CD4-positive, CD25-positive, alpha-beta regulatory T cell (primary cell): ENCODE measurements at regions not wholly inside any gene's neighbourhood (a gene's known extent, or its start where the extent isn't known, plus 50 kb on each side); places are given as distances from the start of the nearest gene placed in this dataset.

Experiments used
- ATAC-seq, 2 donors: fragments of 150-1000 bp; cut with Tn5 transposase; one replicate each; pipeline ENCODE4 v1.10.0; 2021; ENCODE audit warnings: low read depth in 2 of 2, moderate number of reproducible peaks in 2 of 2, moderate library complexity in 1 of 2
- DNase-seq, 3 donors: peaks; one replicate each; pipeline versions ENCODE4 v3.0.0 to v3.0.0-alpha.2; 2012 to 2022; ENCODE audit warnings: mixed read lengths in 1 of 3
- H3K27ac ChIP-seq: one replicate; pipeline ENCODE4 v1.7.0; 2013; ENCODE audit warnings: mild to moderate bottlenecking, low read length; ENCODE audit not compliant: insufficient read depth, poor library complexity, severe bottlenecking
- H3K27me3 ChIP-seq: one replicate; pipeline ENCODE4 v1.7.0; 2013; ENCODE audit warnings: low read length; ENCODE audit not compliant: control insufficient read depth, insufficient read depth
- H3K36me3 ChIP-seq: one replicate; pipeline ENCODE4 v1.7.0; 2013; ENCODE audit warnings: mild to moderate bottlenecking, low read length, moderate library complexity; ENCODE audit not compliant: control insufficient read depth, insufficient read depth
- H3K4me1 ChIP-seq: 2 replicates; pipeline ENCODE4 v1.7.0; 2013; ENCODE audit warnings: mild to moderate bottlenecking, low read length; ENCODE audit not compliant: insufficient read depth, control insufficient read depth, poor library complexity, severe bottlenecking
- H3K4me3 ChIP-seq: one replicate; pipeline ENCODE4 v1.7.0; 2013; ENCODE audit warnings: low read depth, mild to moderate bottlenecking, low read length, moderate library complexity
- H3K9me3 ChIP-seq, 2 experiments: 1 replicate in 1 of 2; 2 replicates in 1 of 2; pipeline ENCODE4 v1.7.0; 2013; ENCODE audit warnings: low read length in 2 of 2, mild to moderate bottlenecking in 1 of 2, moderate library complexity in 1 of 2; ENCODE audit not compliant: control insufficient read depth in 2 of 2
- H3K27ac Mint-ChIP-seq, 3 donors: one replicate each; pipeline ENCODE4 v1.8.0; 2020 to 2022; ENCODE audit warnings: mild to moderate bottlenecking in 3 of 3, mixed read lengths in 3 of 3, moderate library complexity in 2 of 3
- H3K27me3 Mint-ChIP-seq: one replicate; pipeline ENCODE4 v1.8.0; 2022; ENCODE audit warnings: mild to moderate bottlenecking, mixed read lengths
- H3K36me3 Mint-ChIP-seq: one replicate; pipeline ENCODE4 v1.8.0; 2020; ENCODE audit warnings: mixed read lengths
- H3K4me1 Mint-ChIP-seq, 4 donors: one replicate each; pipeline ENCODE4 v1.8.0; 2020 to 2022; ENCODE audit warnings: mixed read lengths in 4 of 4, mild to moderate bottlenecking in 1 of 4
- H3K4me3 Mint-ChIP-seq, 4 donors: one replicate each; pipeline ENCODE4 v1.8.0; 2020 to 2022; ENCODE audit warnings: mild to moderate bottlenecking in 4 of 4, mixed read lengths in 4 of 4, moderate library complexity in 3 of 4
- H3K9me3 Mint-ChIP-seq, 7 donors: one replicate each; pipeline ENCODE4 v1.8.0; 2020 to 2022; ENCODE audit warnings: mixed read lengths in 7 of 7, mild to moderate bottlenecking in 3 of 7, moderate library complexity in 2 of 7

GRCh38 chr5:120260651-120261050 lies 203.4 kb upstream of the PRR16 start:
- DNase-seq (no peak), ATAC-seq (no peak)
- no peak overlapping the region for H3K4me3 ChIP-seq
- no peaks in the 10 kb centered on the region for H3K27me3 Mint-ChIP-seq
- peaks cover 0 to 5% (median 1%) of the 10 kb centered on the region in 7 donors for H3K9me3 Mint-ChIP-seq
- H3K4me1 ChIP-seq: no peaks in the 10 kb centered on the region
- no peaks in the 10 kb centered on the region for H3K4me1 Mint-ChIP-seq
- H3K36me3 ChIP-seq: no peaks in the 10 kb centered on the region
- H3K27me3 ChIP-seq: no peaks in the 10 kb centered on the region
- no peak overlapping the region for H3K4me3 Mint-ChIP-seq
- H3K27ac Mint-ChIP-seq: no peak overlapping the region
- no peak overlapping the region for H3K27ac ChIP-seq
- H3K36me3 Mint-ChIP-seq: no peaks in the 10 kb centered on the region
- H3K9me3 ChIP-seq: no peaks in the 10 kb centered on the region

GRCh38 chr5:120270498-120270897 lies 193.6 kb upstream of the PRR16 start:
- DNase-seq (no peak), ATAC-seq (no peak)
- H3K27ac ChIP-seq: no peak overlapping the region
- H3K27ac Mint-ChIP-seq: no peak overlapping the region
- no peak overlapping the region for H3K4me3 ChIP-seq
- H3K4me1 Mint-ChIP-seq: no peaks in the 10 kb centered on the region
- peaks cover 1 to 16% (median 12%) of the 10 kb centered on the region in 7 donors for H3K9me3 Mint-ChIP-seq
- no peaks in the 10 kb centered on the region for H3K36me3 ChIP-seq
- no peaks in the 10 kb centered on the region for H3K9me3 ChIP-seq
- peaks cover 4% of the 10 kb centered on the region for H3K27me3 Mint-ChIP-seq
- H3K4me1 ChIP-seq: no peaks in the 10 kb centered on the region
- H3K4me3 Mint-ChIP-seq: no peak overlapping the region
- H3K36me3 Mint-ChIP-seq: no peaks in the 10 kb centered on the region
- no peaks in the 10 kb centered on the region for H3K27me3 ChIP-seq

- Mint-ChIP-seq H3K36me3 (no peaks in the 10 kb centered on the region), H3K4me1 (no peaks in the 10 kb centered on the region), H3K9me3 (peaks cover 1 to 8% (median 2%) of the 10 kb centered on the region in 7 donors), H3K27me3 (no peaks in the 10 kb centered on the region), H3K27ac (no peak overlapping the region), H3K4me3 (no peak overlapping the region)
- no peaks in the 10 kb centered on the region for H3K36me3 ChIP-seq
- no peak for DNase-seq
- ATAC-seq: no peak
- no peak overlapping the region for H3K27ac ChIP-seq
- H3K9me3 ChIP-seq: no peaks in the 10 kb centered on the region
- no peak overlapping the region for H3K4me3 ChIP-seq
- no peaks in the 10 kb centered on the region for H3K27me3 ChIP-seq
- no peaks in the 10 kb centered on the region for H3K4me1 ChIP-seq
Observed at GRCh38 chr5:120293796-120294195, 170.3 kb upstream of the PRR16 start.

- Histone ChIP-seq H3K27me3 (no peaks in the 10 kb centered on the region), H3K9me3 (no peaks in the 10 kb centered on the region), H3K4me3 (no peak overlapping the region), H3K27ac (no peak overlapping the region), H3K36me3 (no peaks in the 10 kb centered on the region), H3K4me1 (no peaks in the 10 kb centered on the region)
- no peaks in the 10 kb centered on the region for H3K27me3 Mint-ChIP-seq
- no peak for ATAC-seq
- H3K36me3 Mint-ChIP-seq: no peaks in the 10 kb centered on the region
- H3K27ac Mint-ChIP-seq: no peak overlapping the region
- peaks cover 2 to 11% (median 4%) of the 10 kb centered on the region in 7 donors for H3K9me3 Mint-ChIP-seq
- DNase-seq: no peak
- no peaks in the 10 kb centered on the region for H3K4me1 Mint-ChIP-seq
- no peak overlapping the region for H3K4me3 Mint-ChIP-seq
Observed at GRCh38 chr5:120297616-120298015, 166.5 kb upstream of the PRR16 start.

GRCh38 chr5:120298981-120299380 lies 165.1 kb upstream of the PRR16 start:
- H3K4me1 Mint-ChIP-seq: no peaks in the 10 kb centered on the region
- H3K4me3 ChIP-seq: no peak overlapping the region
- no peak overlapping the region for H3K27ac ChIP-seq
- no peaks in the 10 kb centered on the region for H3K27me3 ChIP-seq
- DNase-seq (no peak), ATAC-seq (no peak)
- no peaks in the 10 kb centered on the region for H3K27me3 Mint-ChIP-seq
- peaks cover 0 to 11% (median 4%) of the 10 kb centered on the region in 7 donors for H3K9me3 Mint-ChIP-seq
- H3K36me3 ChIP-seq: no peaks in the 10 kb centered on the region
- H3K4me3 Mint-ChIP-seq: no peak overlapping the region
- no peak overlapping the region for H3K27ac Mint-ChIP-seq
- no peaks in the 10 kb centered on the region for H3K9me3 ChIP-seq
- H3K4me1 ChIP-seq: no peaks in the 10 kb centered on the region
- no peaks in the 10 kb centered on the region for H3K36me3 Mint-ChIP-seq

- DNase-seq: no peak
- H3K9me3 Mint-ChIP-seq: peaks cover 1 to 6% (median 4%) of the 10 kb centered on the region in 7 donors
- H3K27ac Mint-ChIP-seq: no peak overlapping the region
- ATAC-seq: no peak
- Histone ChIP-seq H3K27me3 (no peaks in the 10 kb centered on the region), H3K9me3 (peaks cover 0 to 2% of the 10 kb centered on the region in 2 experiments), H3K4me3 (no peak overlapping the region), H3K27ac (no peak overlapping the region), H3K4me1 (no peaks in the 10 kb centered on the region), H3K36me3 (no peaks in the 10 kb centered on the region)
- H3K27me3 Mint-ChIP-seq: no peaks in the 10 kb centered on the region
- no peaks in the 10 kb centered on the region for H3K36me3 Mint-ChIP-seq
- H3K4me3 Mint-ChIP-seq: no peak overlapping the region
- no peaks in the 10 kb centered on the region for H3K4me1 Mint-ChIP-seq
Observed at GRCh38 chr5:120304663-120305062, 159.4 kb upstream of the PRR16 start.

- Histone ChIP-seq H3K4me3 (no peak overlapping the region), H3K4me1 (no peaks in the 10 kb centered on the region), H3K27me3 (no peaks in the 10 kb centered on the region), H3K9me3 (peaks cover 0 to 2% of the 10 kb centered on the region in 2 experiments), H3K36me3 (no peaks in the 10 kb centered on the region), H3K27ac (no peak overlapping the region)
- DNase-seq (no peak), ATAC-seq (no peak)
- H3K9me3 Mint-ChIP-seq: peaks cover 0 to 5% (median 2%) of the 10 kb centered on the region in 7 donors
- H3K4me3 Mint-ChIP-seq: no peak overlapping the region
- no peaks in the 10 kb centered on the region for H3K4me1 Mint-ChIP-seq
- no peaks in the 10 kb centered on the region for H3K27me3 Mint-ChIP-seq
- no peak overlapping the region for H3K27ac Mint-ChIP-seq
- H3K36me3 Mint-ChIP-seq: no peaks in the 10 kb centered on the region
Observed at GRCh38 chr5:120306303-120306702, 157.8 kb upstream of the PRR16 start.

GRCh38 chr5:120314191-120314590 lies 149.9 kb upstream of the PRR16 start:
- Histone ChIP-seq H3K36me3 (no peaks in the 10 kb centered on the region), H3K9me3 (no peaks in the 10 kb centered on the region), H3K4me3 (no peak overlapping the region), H3K27ac (no peak overlapping the region), H3K27me3 (no peaks in the 10 kb centered on the region), H3K4me1 (no peaks in the 10 kb centered on the region)
- H3K9me3 Mint-ChIP-seq: peaks cover 0 to 10% (median 4%) of the 10 kb centered on the region in 7 donors
- no peak overlapping the region for H3K27ac Mint-ChIP-seq
- DNase-seq: no peak
- no peaks in the 10 kb centered on the region for H3K4me1 Mint-ChIP-seq
- no peak for ATAC-seq
- H3K4me3 Mint-ChIP-seq: no peak overlapping the region
- no peaks in the 10 kb centered on the region for H3K36me3 Mint-ChIP-seq
- no peaks in the 10 kb centered on the region for H3K27me3 Mint-ChIP-seq
